Embryonic facial prominence (tissue), 1 donor: ENCODE measurements at regions not wholly inside any gene's neighbourhood (a gene's known extent, or its start where the extent isn't known, plus 50 kb on each side); places are given as distances from the start of the nearest gene placed in this dataset.

Experiments
- DNase-seq: peaks from one replicate; pipeline ENCODE4 v3.0.0-alpha.2; 2016; ENCODE audit errors: extremely low spot score

- DNase-seq = no peak
Observed at GRCh38 chr1:13968361-13968760, 268.4 kb downstream of the PRDM2 start.

GRCh38 chr1:13970631-13971247 is 270.8 kb downstream of the PRDM2 start:
- DNase-seq = no peak

GRCh38 chr1:13976485-13976884 is 276.5 kb downstream of the PRDM2 start:
- DNase-seq = no peak

GRCh38 chr1:13981142-13981541 is 281.2 kb downstream of the PRDM2 start:
- DNase-seq = no peak

GRCh38 chr1:13983393-13983792 is 283.4 kb downstream of the PRDM2 start:
- DNase-seq = no peak

GRCh38 chr1:13990939-13991338 is 291.0 kb downstream of the PRDM2 start:
- DNase-seq = no peak

- DNase-seq = no peak
Observed at GRCh38 chr1:13992489-13993285, 292.7 kb downstream of the PRDM2 start.

- DNase-seq = no peak
Observed at GRCh38 chr1:13994386-13994785, 294.4 kb downstream of the PRDM2 start.

GRCh38 chr1:13996334-13996733 is 296.3 kb downstream of the PRDM2 start:
- no peak for DNase-seq

- no peak for DNase-seq
Observed at GRCh38 chr1:14003552-14003951, 303.6 kb downstream of the PRDM2 start.

- no peak for DNase-seq
Observed at GRCh38 chr1:14009582-14009981, 309.6 kb downstream of the PRDM2 start.

GRCh38 chr1:14010476-14010875 is 310.5 kb downstream of the PRDM2 start:
- no peak for DNase-seq

- DNase-seq = no peak
Observed at GRCh38 chr1:14011132-14011531, 311.1 kb downstream of the PRDM2 start.

GRCh38 chr1:14011888-14012287 is 311.9 kb downstream of the PRDM2 start:
- DNase-seq = no peak

- DNase-seq = no peak
Observed at GRCh38 chr1:14014929-14015328, 314.9 kb downstream of the PRDM2 start.

GRCh38 chr1:14015917-14016316 is 315.9 kb downstream of the PRDM2 start:
- no peak for DNase-seq

GRCh38 chr1:14017531-14017961 is 317.6 kb downstream of the PRDM2 start:
- peak; percentile 8 for DNase-seq

GRCh38 chr1:14019461-14019860 is 319.5 kb downstream of the PRDM2 start:
- DNase-seq = no peak

- no peak for DNase-seq
Observed at GRCh38 chr1:14020006-14020405, 320.0 kb downstream of the PRDM2 start.

- no peak for DNase-seq
Observed at GRCh38 chr1:14027099-14027498, 327.1 kb downstream of the PRDM2 start.

- DNase-seq = no peak
Observed at GRCh38 chr1:14031461-14031860, 331.5 kb downstream of the PRDM2 start.

GRCh38 chr1:14034506-14034905 is 334.5 kb downstream of the PRDM2 start:
- DNase-seq = no peak

- no peak for DNase-seq
Observed at GRCh38 chr1:14037101-14037847, 337.3 kb downstream of the PRDM2 start.
